ENCODE measurements at regions not wholly inside any gene's neighbourhood (a gene's known extent, or its start where the extent isn't known, plus 50 kb on each side); places are given as distances from the start of the nearest gene placed in this dataset.

- DNase-seq, result no peak
Measured at GRCh38 chr16:86092586-86093480, 193.9 kb downstream of the IRF8 start.

DNA sequence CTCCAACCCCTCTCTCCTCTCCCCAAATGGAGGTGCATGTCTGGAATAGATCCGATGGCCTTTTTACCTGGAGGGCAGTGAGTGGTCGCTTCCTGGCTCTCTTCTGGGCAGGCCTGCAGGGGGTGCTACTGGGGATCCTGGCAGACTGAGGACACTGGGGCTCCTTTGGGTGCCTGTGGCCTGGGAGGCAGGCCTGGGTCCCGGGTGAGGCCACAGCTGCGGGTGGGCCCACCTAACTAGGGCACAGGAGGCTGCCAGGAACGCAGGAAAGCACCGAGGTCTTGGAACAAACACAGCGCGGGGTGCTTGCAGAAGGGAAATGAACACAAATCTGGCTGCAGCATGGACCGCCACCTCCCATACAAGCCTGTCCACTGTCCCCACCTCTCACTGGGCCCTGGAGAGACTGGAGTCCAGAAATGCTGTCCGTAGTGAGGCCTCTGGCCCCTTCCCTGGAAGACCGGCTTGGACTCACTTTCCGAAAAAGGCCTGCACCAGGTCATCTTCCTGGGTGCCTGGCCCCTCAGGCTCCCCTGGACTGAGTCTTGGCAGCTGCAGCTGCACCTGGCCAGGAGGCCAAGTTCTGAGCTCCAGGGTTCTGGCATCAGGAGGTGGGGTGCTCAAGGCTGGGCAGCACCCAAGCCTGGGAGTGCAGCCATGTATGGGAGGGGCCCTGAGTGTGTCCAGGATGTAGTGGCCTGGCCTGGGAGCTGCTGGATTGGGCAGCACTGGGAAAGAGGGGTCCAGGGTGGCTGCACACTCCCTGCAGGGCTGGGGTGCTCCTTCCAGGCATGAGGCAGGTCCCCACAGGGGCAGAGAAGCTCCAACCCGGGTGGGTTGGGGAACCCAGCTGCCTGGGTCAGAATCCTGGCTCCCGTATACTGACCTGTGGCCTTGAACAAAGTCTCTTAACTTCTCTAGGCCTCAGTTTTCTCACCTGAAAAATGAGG is 195.1 kb downstream of the IRF8 start:
- no peak for DNase-seq

DNA sequence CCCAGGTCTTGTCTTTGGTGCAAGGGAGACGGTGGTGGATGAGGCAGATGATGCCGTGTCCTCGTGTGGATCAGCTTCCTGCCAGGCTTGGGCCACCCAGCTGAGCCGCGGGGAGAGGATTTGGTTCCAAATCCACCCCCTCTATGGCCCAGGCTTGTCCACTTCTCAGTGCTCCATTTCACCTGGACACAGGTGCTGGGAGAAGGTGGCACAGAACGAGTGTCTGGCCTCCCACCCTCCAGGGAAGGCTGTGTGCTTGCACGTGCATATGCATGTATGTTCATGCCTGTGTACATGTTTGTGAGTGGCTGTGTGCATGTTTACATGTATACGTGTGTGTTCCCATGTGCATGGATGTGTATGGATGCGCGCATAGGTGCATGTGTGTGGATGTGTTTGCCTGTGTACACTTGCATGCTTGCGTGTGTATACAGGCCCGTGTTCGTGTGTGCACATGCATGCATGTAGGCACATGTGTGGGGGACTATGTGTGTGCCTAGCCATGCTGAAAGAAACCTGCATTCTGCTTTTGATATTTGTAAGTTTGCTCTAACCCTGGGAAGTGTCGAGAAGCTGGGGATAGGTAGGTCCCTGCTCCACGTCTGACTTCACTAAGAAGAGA is 196.3 kb downstream of the IRF8 start:
- no peak for DNase-seq

DNA sequence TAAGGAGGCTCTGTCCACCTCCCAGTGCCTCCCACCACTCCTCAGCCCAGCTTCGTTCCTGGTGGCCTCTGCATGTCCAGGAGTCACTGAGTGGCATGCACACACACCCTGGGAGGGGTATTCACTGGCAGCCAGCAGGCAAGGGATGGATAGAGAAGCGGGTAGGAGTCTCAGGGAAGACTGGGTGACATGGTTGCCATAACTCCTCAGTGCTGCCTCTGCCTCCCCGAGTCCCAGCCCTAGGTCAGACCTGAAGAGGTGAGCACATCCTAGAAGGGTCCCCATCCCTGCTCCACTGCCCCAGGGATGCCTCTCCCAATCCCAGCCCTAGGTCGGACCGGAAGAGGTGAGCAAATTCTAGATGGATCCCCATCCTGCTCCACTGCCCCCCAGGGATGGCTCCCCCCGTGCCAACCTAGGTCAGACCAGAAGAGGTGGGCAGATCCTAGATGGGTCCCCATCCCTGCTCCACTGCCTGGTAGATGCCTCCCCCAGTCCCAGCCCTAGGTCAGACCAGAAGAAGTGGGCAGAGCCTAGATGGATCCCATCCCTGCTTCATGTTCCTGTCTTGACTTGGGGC is 197.0 kb downstream of the IRF8 start:
- no peak for DNase-seq

DNA sequence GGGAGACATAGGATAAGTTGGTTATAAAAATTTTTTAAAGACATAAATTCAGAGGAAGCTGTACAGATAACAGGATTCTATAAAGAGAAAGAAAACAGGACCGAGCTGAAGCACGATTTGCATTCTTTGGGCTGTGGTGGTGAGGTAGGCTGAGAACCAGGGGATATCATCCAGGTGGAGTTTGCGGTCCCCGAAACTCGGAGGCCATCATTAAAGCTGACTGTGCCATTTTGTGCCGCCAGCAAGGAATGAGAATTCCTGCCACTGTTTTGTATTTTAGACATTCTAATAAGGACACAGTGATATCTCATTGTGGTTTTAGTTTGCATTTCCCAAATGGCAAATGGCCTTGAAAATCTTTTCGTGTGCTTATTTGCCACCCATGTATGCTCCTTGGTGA is 197.9 kb downstream of the IRF8 start:
- DNase-seq, result no peak

GRCh38 chr16:86099326-86099725 is 200.4 kb downstream of the IRF8 start:
- no peak for DNase-seq

DNA sequence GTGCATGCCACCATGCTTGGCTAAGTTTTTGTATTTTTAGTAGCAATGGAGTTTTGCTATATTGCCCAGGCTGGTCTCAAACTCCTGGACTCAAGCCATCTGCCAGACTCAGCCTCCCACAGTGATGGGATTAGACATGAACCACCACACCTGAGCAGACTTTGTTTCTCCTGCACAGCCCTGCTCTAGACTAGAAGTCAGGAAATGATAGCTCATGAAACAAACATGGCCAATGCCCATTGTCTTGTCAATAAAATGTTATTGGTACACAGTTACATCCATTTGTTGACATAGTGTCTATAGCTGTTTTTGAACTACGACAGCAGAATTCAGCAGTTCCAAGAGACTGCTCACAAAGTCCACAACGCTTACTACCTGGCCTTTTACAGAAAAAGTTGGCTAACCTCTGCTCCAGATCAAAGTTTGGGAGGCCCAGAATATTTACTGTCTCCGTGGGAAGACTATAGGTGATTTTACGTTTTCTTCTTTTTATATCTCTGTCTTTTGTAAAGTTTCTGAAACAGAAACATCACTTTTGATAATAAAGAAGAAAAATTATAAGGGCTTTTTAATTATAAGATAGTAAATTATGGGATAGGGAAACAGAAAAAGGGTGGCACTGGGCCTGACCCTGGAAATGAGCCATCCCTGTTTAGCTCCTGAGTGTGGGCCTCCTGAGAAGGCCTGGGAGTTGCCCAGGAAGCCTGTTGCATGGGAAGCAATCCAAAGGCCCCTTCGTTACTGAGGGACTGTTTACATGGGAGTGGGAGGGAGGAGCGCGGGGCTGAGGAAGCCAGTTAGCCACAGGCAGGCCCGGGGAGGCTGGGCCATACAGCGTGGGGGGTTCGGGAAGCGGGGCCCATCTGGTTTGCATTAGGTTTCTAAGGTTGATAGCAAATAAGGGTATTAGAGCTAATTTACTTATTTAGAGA is 201.5 kb downstream of the IRF8 start:
- no peak for DNase-seq

GRCh38 chr16:86101137-86101896 is 202.4 kb downstream of the IRF8 start:
- no peak for DNase-seq

GRCh38 chr16:86101897-86102157 is 202.9 kb downstream of the IRF8 start:
- no peak for DNase-seq

- no peak for DNase-seq
Measured at GRCh38 chr16:86103320-86103719, 204.4 kb downstream of the IRF8 start.

DNA sequence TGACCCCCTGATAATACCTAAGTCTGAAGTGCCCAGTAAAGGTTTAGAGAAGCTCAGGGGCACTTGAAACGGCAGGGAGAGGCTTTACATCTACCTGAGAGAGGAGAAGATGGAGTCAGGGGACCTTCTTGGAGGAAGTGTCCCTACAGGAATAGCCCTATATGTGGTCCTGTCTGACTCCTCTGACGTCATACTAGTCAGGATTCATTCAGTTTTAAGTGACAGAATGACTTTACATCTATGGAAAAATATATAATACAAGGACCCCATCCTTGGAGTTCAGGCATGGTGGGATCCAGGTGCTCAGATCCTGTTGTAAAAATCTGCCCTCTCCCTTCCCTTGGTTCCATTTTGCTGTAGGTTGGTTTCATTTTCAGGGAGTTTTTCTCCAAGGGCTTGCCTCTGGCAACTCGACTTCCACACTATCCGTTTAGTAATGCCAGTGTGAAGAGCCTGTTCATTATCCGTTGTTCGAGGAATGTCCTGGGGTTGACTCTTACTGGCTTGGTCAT is 205.6 kb downstream of the IRF8 start:
- DNase-seq, result no peak

- no peak for DNase-seq
Measured at GRCh38 chr16:86107215-86107825, 208.4 kb downstream of the IRF8 start.

DNA sequence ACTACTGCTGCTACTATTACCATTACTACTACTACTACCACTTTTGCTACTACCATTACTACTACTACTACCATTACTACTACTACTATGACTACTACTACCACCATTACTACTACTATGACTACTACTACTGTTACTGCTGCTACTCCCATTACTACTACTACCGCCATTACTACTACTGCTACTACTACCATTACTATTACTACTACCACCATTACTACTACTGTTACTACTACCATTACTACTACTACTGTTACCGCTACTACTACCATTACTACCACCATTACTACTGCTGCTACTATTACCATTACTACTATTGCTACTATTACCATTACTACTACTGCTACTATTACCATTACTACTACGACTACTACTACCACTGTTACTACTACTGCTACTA is 209.1 kb downstream of the IRF8 start:
- DNase-seq, result no peak

GRCh38 chr16:86110134-86110533 is 211.2 kb downstream of the IRF8 start:
- no peak for DNase-seq

DNA sequence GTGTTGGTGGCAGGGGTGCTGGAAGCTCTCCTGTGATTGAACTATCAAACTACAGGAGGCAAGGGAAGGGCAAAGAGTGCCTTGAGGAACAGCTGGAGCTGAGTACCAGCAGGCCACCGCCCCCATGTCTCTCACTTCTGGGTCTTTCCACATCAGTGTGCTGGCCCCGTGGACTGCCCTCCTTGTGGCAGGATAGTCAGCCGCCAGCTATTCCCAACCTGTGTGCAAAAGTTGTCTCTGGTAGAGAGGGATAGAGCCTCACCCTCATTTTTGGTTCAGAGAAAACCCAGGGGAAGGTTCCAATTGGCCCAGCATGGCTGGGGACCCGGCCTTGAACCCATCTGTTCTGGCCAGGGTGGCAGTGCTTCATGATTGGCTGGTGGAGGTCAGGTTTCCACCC is 211.8 kb downstream of the IRF8 start:
- no peak for DNase-seq

GRCh38 chr16:86112178-86112577 is 213.2 kb downstream of the IRF8 start:
- no peak for DNase-seq

GRCh38 chr16:86117235-86117634 is 218.3 kb downstream of the IRF8 start:
- no peak for DNase-seq

DNA sequence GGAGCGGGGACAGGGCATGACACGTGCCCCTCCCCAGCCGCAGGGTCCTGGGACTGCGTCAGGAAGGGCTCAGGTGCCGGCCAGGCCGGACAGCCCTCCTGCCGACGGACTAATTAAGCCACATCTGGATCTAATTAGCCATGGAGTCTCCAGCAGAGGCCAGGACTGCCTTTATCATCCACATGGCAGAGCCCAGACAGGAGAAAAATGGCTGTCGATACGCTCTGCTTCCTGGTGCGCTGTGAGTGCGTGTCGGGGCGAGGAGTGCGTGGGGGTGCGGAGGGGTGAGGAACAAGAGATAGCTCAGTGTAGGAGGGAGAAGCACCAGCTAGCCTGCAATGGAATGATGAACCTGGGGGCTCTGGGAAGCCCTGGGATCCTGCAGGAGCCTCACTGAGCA is 218.8 kb downstream of the IRF8 start:
- peak; percentile 48 for DNase-seq

GRCh38 chr16:86118467-86119307 is 219.7 kb downstream of the IRF8 start:
- peak; percentile 48 for DNase-seq

Data from right kidney (tissue), 1 donor.